ENCODE measurements at regions not wholly inside any gene's neighbourhood (a gene's known extent, or its start where the extent isn't known, plus 50 kb on each side); places are given as distances from the start of the nearest gene placed in this dataset.

DNA sequence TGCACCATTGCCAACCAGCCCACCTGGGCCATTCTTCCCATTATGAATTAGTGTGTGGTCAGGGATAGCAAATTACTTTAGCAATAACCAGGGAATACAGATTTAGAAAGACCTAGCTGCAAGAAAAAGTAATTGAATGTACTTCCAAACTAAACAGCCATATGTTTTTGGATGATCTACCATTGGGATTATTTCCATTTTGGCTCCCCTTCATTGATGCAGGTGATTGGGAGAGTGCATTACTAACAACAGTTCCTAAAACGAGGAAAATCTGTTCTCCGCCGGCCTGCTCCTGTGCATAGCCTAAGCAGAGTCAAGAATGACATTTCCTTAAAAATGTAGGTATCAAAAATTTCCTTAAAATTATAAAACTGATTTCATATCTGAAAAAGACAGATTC lies 58.5 kb downstream of the MAIP1 start:
- no peak for DNase-seq (ENCODE audit: low spot score)
- no TSS peak for BruUV-seq (replicated peaks)
- ChIA-PET CTCF (no interaction called here), POLR2A (ENCODE audit: low non-redundant PET) (no interaction called here)
- Histone ChIP-seq H3K4me3 (ENCODE audit: low read depth, low read length, poor library complexity, severe bottlenecking) (no peak overlapping the region), H3K9me3 (ENCODE audit: low read depth, low read length, poor library complexity, severe bottlenecking) (no peaks in the 10 kb centered on the region), H3K27ac (ENCODE audit: low read depth, low read length, poor library complexity, severe bottlenecking) (no peak overlapping the region), H3K36me3 (ENCODE audit: insufficient read depth, low read length, poor library complexity, severe bottlenecking) (no peaks in the 10 kb centered on the region), H3K27me3 (replicated peaks; ENCODE audit: insufficient read depth, low read depth, low read length, poor library complexity) (no peaks in the 10 kb centered on the region), H3K4me1 (ENCODE audit: insufficient read depth, low read length, poor library complexity, severe bottlenecking) (no peaks in the 10 kb centered on the region)
- TF ChIP-seq, protein P1, sequence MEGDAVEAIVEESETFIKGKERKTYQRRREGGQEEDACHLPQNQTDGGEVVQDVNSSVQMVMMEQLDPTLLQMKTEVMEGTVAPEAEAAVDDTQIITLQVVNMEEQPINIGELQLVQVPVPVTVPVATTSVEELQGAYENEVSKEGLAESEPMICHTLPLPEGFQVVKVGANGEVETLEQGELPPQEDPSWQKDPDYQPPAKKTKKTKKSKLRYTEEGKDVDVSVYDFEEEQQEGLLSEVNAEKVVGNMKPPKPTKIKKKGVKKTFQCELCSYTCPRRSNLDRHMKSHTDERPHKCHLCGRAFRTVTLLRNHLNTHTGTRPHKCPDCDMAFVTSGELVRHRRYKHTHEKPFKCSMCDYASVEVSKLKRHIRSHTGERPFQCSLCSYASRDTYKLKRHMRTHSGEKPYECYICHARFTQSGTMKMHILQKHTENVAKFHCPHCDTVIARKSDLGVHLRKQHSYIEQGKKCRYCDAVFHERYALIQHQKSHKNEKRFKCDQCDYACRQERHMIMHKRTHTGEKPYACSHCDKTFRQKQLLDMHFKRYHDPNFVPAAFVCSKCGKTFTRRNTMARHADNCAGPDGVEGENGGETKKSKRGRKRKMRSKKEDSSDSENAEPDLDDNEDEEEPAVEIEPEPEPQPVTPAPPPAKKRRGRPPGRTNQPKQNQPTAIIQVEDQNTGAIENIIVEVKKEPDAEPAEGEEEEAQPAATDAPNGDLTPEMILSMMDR (conservative IDR thresholded peaks at IDR 0.05; ENCODE audit: low read depth, low read length), result no peak
- no peak for TF ChIP-seq EZH2 (IDR thresholded peaks at IDR 0.05; ENCODE audit: borderline replicate concordance, low read depth, low read length, poor library complexity, severe bottlenecking)
- intact Hi-C loops (cut with micrococcal nuclease; ENCODE audit: unreplicated experiment), result no loop called here

DNA sequence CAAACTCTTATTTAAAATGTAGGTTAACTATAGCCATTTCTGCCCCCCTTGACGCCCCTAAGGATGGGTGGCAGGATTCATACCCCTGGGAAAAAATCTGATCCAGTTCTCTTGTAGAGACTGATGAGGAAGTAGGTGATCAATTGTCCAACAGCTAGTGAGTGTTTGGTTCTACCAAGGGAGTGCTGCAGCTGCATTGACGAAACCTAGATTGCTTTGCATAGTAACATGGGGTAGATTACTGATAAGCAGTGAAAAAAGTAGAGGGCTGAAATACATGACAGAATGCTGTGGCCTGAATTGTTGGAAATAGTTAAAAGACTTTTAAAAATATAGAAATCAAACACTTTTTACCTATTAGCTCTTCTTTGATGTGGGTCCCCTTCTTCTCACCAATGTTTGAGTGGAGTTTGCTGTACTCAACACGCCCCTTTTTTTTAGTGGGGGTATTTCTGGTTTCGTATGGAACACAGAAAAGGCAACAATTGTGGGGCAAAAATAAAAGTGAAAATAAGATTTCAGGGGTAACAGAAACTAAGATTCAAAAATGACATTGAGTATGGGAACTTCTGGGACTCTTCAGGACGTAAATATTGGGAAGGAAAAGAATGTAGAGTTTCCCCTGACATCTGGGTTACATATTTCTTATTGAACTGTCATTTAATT lies 66.2 kb downstream of the MAIP1 start:
- H3K27me3 ChIP-seq (replicated peaks; ENCODE audit: insufficient read depth, low read depth, low read length, poor library complexity), result no peaks in the 10 kb centered on the region
- DNase-seq (ENCODE audit: low spot score), result no peak
- intact Hi-C loops (cut with micrococcal nuclease; ENCODE audit: unreplicated experiment), result no loop called here
- ChIA-PET CTCF (no interaction called here), POLR2A (ENCODE audit: low non-redundant PET) (no interaction called here)
- H3K9me3 ChIP-seq (ENCODE audit: low read depth, low read length, poor library complexity, severe bottlenecking), result no peaks in the 10 kb centered on the region
- TF ChIP-seq, protein P1 (conservative IDR thresholded peaks at IDR 0.05; ENCODE audit: low read depth, low read length), result no peak
- no peak for TF ChIP-seq EZH2 (IDR thresholded peaks at IDR 0.05; ENCODE audit: borderline replicate concordance, low read depth, low read length, poor library complexity, severe bottlenecking)
- no peaks in the 10 kb centered on the region for H3K4me1 ChIP-seq (ENCODE audit: insufficient read depth, low read length, poor library complexity, severe bottlenecking)
- H3K27ac ChIP-seq (ENCODE audit: low read depth, low read length, poor library complexity, severe bottlenecking), result no peak overlapping the region
- BruUV-seq (replicated peaks), result no TSS peak
- H3K4me3 ChIP-seq (ENCODE audit: low read depth, low read length, poor library complexity, severe bottlenecking), result no peak overlapping the region
- no peaks in the 10 kb centered on the region for H3K36me3 ChIP-seq (ENCODE audit: insufficient read depth, low read length, poor library complexity, severe bottlenecking)

DNA sequence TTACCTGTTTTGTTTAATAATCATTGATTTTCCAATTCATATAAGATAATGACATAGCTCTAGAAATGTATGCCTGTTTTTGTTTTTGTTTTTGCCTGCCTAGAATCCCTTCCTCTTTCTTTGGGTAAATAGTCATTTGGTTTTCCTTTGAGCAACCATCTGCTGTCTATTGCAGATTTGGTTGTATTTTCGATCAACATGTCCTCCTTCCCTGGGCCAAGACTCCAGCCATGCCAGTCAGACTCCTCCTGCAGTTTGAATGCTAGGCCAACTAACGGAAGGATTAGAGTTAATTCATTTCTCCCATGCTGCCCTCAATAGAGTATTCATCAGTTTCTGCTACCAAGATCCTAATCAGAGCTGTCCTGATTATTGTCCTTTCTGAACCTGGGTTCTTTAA lies 67.1 kb downstream of the MAIP1 start:
- no TSS peak for BruUV-seq (replicated peaks)
- Histone ChIP-seq H3K36me3 (ENCODE audit: insufficient read depth, low read length, poor library complexity, severe bottlenecking) (no peaks in the 10 kb centered on the region), H3K27me3 (replicated peaks; ENCODE audit: insufficient read depth, low read depth, low read length, poor library complexity) (no peaks in the 10 kb centered on the region), H3K27ac (ENCODE audit: low read depth, low read length, poor library complexity, severe bottlenecking) (no peak overlapping the region), H3K9me3 (ENCODE audit: low read depth, low read length, poor library complexity, severe bottlenecking) (no peaks in the 10 kb centered on the region), H3K4me1 (ENCODE audit: insufficient read depth, low read length, poor library complexity, severe bottlenecking) (no peaks in the 10 kb centered on the region), H3K4me3 (ENCODE audit: low read depth, low read length, poor library complexity, severe bottlenecking) (no peak overlapping the region)
- TF ChIP-seq, protein P1 (conservative IDR thresholded peaks at IDR 0.05; ENCODE audit: low read depth, low read length), result no peak
- no peak for TF ChIP-seq EZH2 (IDR thresholded peaks at IDR 0.05; ENCODE audit: borderline replicate concordance, low read depth, low read length, poor library complexity, severe bottlenecking)
- intact Hi-C loops (cut with micrococcal nuclease; ENCODE audit: unreplicated experiment), result no loop called here
- ChIA-PET POLR2A (ENCODE audit: low non-redundant PET) (no interaction called here), CTCF (no interaction called here)
- no peak for DNase-seq (ENCODE audit: low spot score)

Measured in A673 (cell line).